GM12878 (cell line): ENCODE measurements at regions not wholly inside any gene's neighbourhood (a gene's known extent, or its start where the extent isn't known, plus 50 kb on each side); places are given as distances from the start of the nearest gene placed in this dataset.

Experiments used
- ATAC-seq: fragments of 200-7000 bp; cut with Tn5 transposase; 3 replicates; pipeline ENCODE4 v1.9.1; 2020; ENCODE audit warnings: mild to moderate bottlenecking, moderate library complexity
- BruUV-seq: library from RNA; stranded (reverse); fragments of 400-500 nt; replicated peaks from 2 replicates; lab custom pipeline; 2021; lab: Mats Ljungman, UMichigan
- CTCF ChIA-PET: fragments of 300-600 bp; sonication (Branson Sonifier 250); formaldehyde crosslinking; extraction: SDS; loops from one replicate; lab custom pipeline; 2021; ENCODE audit warnings: inconsistent platforms; lab: Yijun Ruan, JAX
- POLR2A ChIA-PET: fragments of 350-600 bp; formaldehyde crosslinking; extraction: SDS; loops from one replicate; lab custom pipeline; 2021; ENCODE audit warnings: inconsistent platforms; lab: Charles Lee
- RAD21 ChIA-PET: fragments of 300-600 bp; sonication (Branson Sonifier 250); formaldehyde crosslinking; loops from one replicate; lab custom pipeline; 2023; ENCODE audit warnings: antibody characterized with exemption; ENCODE audit not compliant: unreplicated experiment; lab: Charles Lee
- SMC1A ChIA-PET: fragments of 300-600 bp; sonication (Branson Sonifier 250); formaldehyde crosslinking; loops from one replicate; lab custom pipeline; 2023; ENCODE audit not compliant: unreplicated experiment, uncharacterized antibody; lab: Charles Lee
- DNase-seq: peaks from one replicate; pipeline ENCODE4 v3.0.0-alpha.2; 2011; ENCODE audit warnings: low read depth, low spot score
- FAIRE-seq: peaks from 3 replicates; lab custom pipeline; 2011; peaks lifted over from hg19 to GRCh38; lab: Jason Lieb, UNC
- H2AFZ ChIP-seq: 2 replicates; pipeline ENCODE4 v1.6.0; 2011; ENCODE audit warnings: low read depth, low read length, control low read depth; ENCODE audit not compliant: control insufficient read depth
- H3K27ac ChIP-seq: 2 replicates; pipeline ENCODE4 v1.5.1; 2011; ENCODE audit warnings: control low read depth; ENCODE audit not compliant: control insufficient read depth, insufficient read depth
- H3K27me3 ChIP-seq, 2 experiments: replicated peaks in 1 of 2; 2 replicates each; pipeline versions ENCODE4 v1.6.0 to v1.6.1; 2011; ENCODE audit warnings: low read length in 1 of 2; ENCODE audit not compliant: control insufficient read depth in 2 of 2, insufficient read depth in 2 of 2
- H3K36me3 ChIP-seq, 2 experiments: 2 replicates each; pipeline ENCODE4 v1.5.1; 2011; ENCODE audit warnings: low read length in 1 of 2; ENCODE audit not compliant: control insufficient read depth in 2 of 2, insufficient read depth in 2 of 2
- H3K4me1 ChIP-seq: 2 replicates; pipeline ENCODE4 v1.6.1; 2011; ENCODE audit warnings: mild to moderate bottlenecking, low read length, moderate library complexity, mixed read lengths; ENCODE audit not compliant: control insufficient read depth, insufficient read depth
- H3K4me2 ChIP-seq: 2 replicates; pipeline ENCODE4 v1.6.0; 2011; ENCODE audit warnings: control low read depth; ENCODE audit not compliant: control insufficient read depth, insufficient read depth
- H3K4me3 ChIP-seq: fragments of 200-600 bp; sonication (generic); 2 replicates; pipeline ENCODE4 v1.5.1; 2016
- H3K79me2 ChIP-seq: 2 replicates; pipeline ENCODE4 v1.6.0; 2011; ENCODE audit warnings: low read length; ENCODE audit not compliant: control insufficient read depth, insufficient read depth
- H3K9ac ChIP-seq: 2 replicates; pipeline ENCODE4 v1.8.0; 2011; ENCODE audit warnings: low read length, control low read depth, mixed read lengths; ENCODE audit not compliant: control insufficient read depth, insufficient read depth
- H3K9me3 ChIP-seq: replicated peaks from 3 replicates; pipeline ENCODE4 v1.5.1; 2011; ENCODE audit warnings: mild to moderate bottlenecking, low read length; ENCODE audit not compliant: control insufficient read depth, insufficient read depth
- H4K20me1 ChIP-seq: 2 replicates; pipeline ENCODE4 v1.6.0; 2011; ENCODE audit not compliant: control insufficient read depth, insufficient read depth
- ATF7 ChIP-seq: fragments of 450-650 bp; IDR thresholded peaks from 2 replicates; pipeline ENCODE4 v1.6.1; 2016; ENCODE audit warnings: low read depth, mild to moderate bottlenecking
- BRCA1 ChIP-seq: IDR thresholded peaks from 2 replicates; pipeline ENCODE4 v1.6.1; 2011; ENCODE audit warnings: low read depth, low read length, improper control_type of control experiment
- CBX5 ChIP-seq: sonication (generic); IDR thresholded peaks from 2 replicates; pipeline ENCODE4 v1.6.1; 2016; ENCODE audit warnings: low read depth, moderate library complexity, mild to moderate bottlenecking, inconsistent platforms
- CHD1 ChIP-seq: IDR thresholded peaks from 2 replicates; pipeline ENCODE4 v1.6.1; 2012; ENCODE audit warnings: low read depth, low read length, improper control_type of control experiment
- CUX1 ChIP-seq: IDR thresholded peaks from 2 replicates; pipeline ENCODE4 v1.6.1; 2012; ENCODE audit warnings: improper control_type of control experiment, low read depth, low read length; ENCODE audit not compliant: insufficient replicate concordance
- FOXM1 ChIP-seq: IDR thresholded peaks from 2 replicates; pipeline ENCODE4 v1.6.1; 2012; ENCODE audit warnings: low read depth, mild to moderate bottlenecking, inconsistent platforms, low read length, moderate library complexity
- IRF4 ChIP-seq: IDR thresholded peaks from 2 replicates; pipeline ENCODE4 v1.6.1; 2011; ENCODE audit warnings: low read depth, low read length
- NR2C2 ChIP-seq: IDR thresholded peaks from 2 replicates; pipeline ENCODE4 v1.6.1; 2011; ENCODE audit warnings: borderline replicate concordance, low read depth; ENCODE audit not compliant: control insufficient read depth, insufficient read length
- RUNX3 ChIP-seq: IDR thresholded peaks from 2 replicates; pipeline ENCODE4 v1.6.1; 2012; ENCODE audit warnings: low read length, inconsistent platforms
- SRF ChIP-seq, 2 experiments: IDR thresholded peaks; 2 replicates each; pipeline ENCODE4 v1.6.1; 2011; ENCODE audit warnings: low read depth in 2 of 2, low read length in 2 of 2, mild to moderate bottlenecking in 1 of 2, moderate library complexity in 1 of 2
- STAT3 ChIP-seq: IDR thresholded peaks from 2 replicates; pipeline ENCODE4 v1.6.1; 2011; ENCODE audit warnings: low read depth, low read length, improper control_type of control experiment
- TCF7 ChIP-seq: IDR thresholded peaks from 2 replicates; pipeline ENCODE4 v1.6.1; 2014; ENCODE audit warnings: antibody characterized with exemption, borderline replicate concordance
- USF1 ChIP-seq: IDR thresholded peaks from 2 replicates; pipeline ENCODE4 v1.6.1; 2011; ENCODE audit warnings: borderline replicate concordance, low read depth, mild to moderate bottlenecking, moderate library complexity, mixed read lengths, low read length; ENCODE audit not compliant: insufficient read depth; ENCODE audit errors: extremely low read length
- ZNF384 ChIP-seq: IDR thresholded peaks from 2 replicates; pipeline ENCODE4 v1.6.1; 2012; ENCODE audit warnings: low read depth, mild to moderate bottlenecking, low read length, improper control_type of control experiment, borderline replicate concordance
- ZSCAN29 ChIP-seq: fragments of 450-650 bp; IDR thresholded peaks from 2 replicates; pipeline ENCODE4 v1.6.1; 2017; ENCODE audit warnings: mild to moderate bottlenecking, moderate library complexity
- WGBS: methylation state at CpG from one replicate; pipeline ENCODE4 v1.1.6; 2016; ENCODE audit warnings: low lambda C conversion rate; ENCODE audit not compliant: insufficient replicate concordance, insufficient coverage; ENCODE audit errors: missing lambda C conversion rate; 5-methylcytosine and 5-hydroxymethylcytosine counted together
- in situ Hi-C: fragments of 300-500 bp; cut with MboI; formaldehyde crosslinking; loops from 9 replicates; pipeline ENCODE4 v1.14.3; 2018; ENCODE audit warnings: mixed read lengths
- intact Hi-C: fragments of 100-400 bp; cut with micrococcal nuclease; formaldehyde crosslinking; loops from one replicate; pipeline ENCODE4 v1.14.2; 2022; ENCODE audit not compliant: unreplicated experiment

- no peak for TF ChIP-seq CUX1
- no peak for TF ChIP-seq BRCA1
- no peak for TF ChIP-seq ZSCAN29
- no peak for TF ChIP-seq NR2C2
- no peak for TF ChIP-seq CHD1
- no peak for TF ChIP-seq FOXM1
- TF ChIP-seq ATF7: no peak
Observed at GRCh38 chr13:104487006-104487405, 1420.8 kb upstream of the SLC10A2 start (continued).

GRCh38 chr13:104485571-104485970 lies 1419.4 kb upstream of the SLC10A2 start:
- DNase-seq (no peak), ATAC-seq (no peak), FAIRE-seq (no peak)
- Histone ChIP-seq H4K20me1 (no peaks in the 10 kb centered on the region), H3K79me2 (no peaks in the 10 kb centered on the region), H3K4me3 (no peak overlapping the region), H2AFZ (no peak overlapping the region), H3K27ac (no peak overlapping the region), H3K9ac (no peak overlapping the region), H3K4me1 (no peaks in the 10 kb centered on the region), H3K36me3 (no peaks in the 10 kb centered on the region), H3K4me2 (no peak overlapping the region), H3K9me3 (no peaks in the 10 kb centered on the region), H3K27me3 (no peaks in the 10 kb centered on the region)
- CTCF ChIA-PET: interaction anchor here (0.7 kb wide), 1 partner anchor 27 kb away, joined by 3 read pairs; no protein-coding TSS in a partner anchor
- POLR2A ChIA-PET: no interaction called here
- BruUV-seq: no TSS peak
- SMC1A ChIA-PET: no interaction called here
- WGBS: 0% methylated on average over 1 of the region's 1 CpG
- RAD21 ChIA-PET: no interaction called here
- intact Hi-C loops (no loop called here), in situ Hi-C loops (no loop called here)
- TF ChIP-seq STAT3 (no peak), RUNX3 (no peak), SRF (IDR thresholded peaks at IDR 0.05; ENCODE audit: low read depth in 2 of 2, low read length in 2 of 2) (no peak), TCF7 (no peak), USF1 (no peak), CBX5 (no peak), IRF4 (no peak), ZNF384 (no peak)
